H9 (cell line): ENCODE measurements at regions not wholly inside any gene's neighbourhood (a gene's known extent, or its start where the extent isn't known, plus 50 kb on each side); places are given as distances from the start of the nearest gene placed in this dataset.

Experiments
- DNase-seq: peaks from one replicate; pipeline ENCODE4 v3.0.0-alpha.2; 2017
- H2AFZ ChIP-seq: one replicate; pipeline ENCODE4 v1.6.1; 2013; ENCODE audit warnings: mild to moderate bottlenecking, low read length, control low read depth, moderate library complexity
- H2AK5ac ChIP-seq: 2 replicates; pipeline ENCODE4 v1.6.1; 2013; ENCODE audit warnings: low read length, control low read depth, mixed read lengths; ENCODE audit not compliant: insufficient read length
- H2BK120ac ChIP-seq: one replicate; pipeline ENCODE4 v1.6.1; 2013; ENCODE audit warnings: low read depth, mild to moderate bottlenecking, low read length, control low read depth, inconsistent platforms; ENCODE audit not compliant: poor library complexity, severe bottlenecking
- H2BK12ac ChIP-seq: 2 replicates; pipeline ENCODE4 v1.6.1; 2013; ENCODE audit warnings: low read length, control low read depth, mixed read lengths, low read depth; ENCODE audit not compliant: insufficient read length
- H2BK15ac ChIP-seq: 2 replicates; pipeline ENCODE4 v1.6.1; 2013; ENCODE audit warnings: low read depth, low read length, control low read depth
- H2BK20ac ChIP-seq: one replicate; pipeline ENCODE4 v1.6.1; 2013; ENCODE audit warnings: low read depth, mild to moderate bottlenecking, low read length, control low read depth, inconsistent platforms; ENCODE audit not compliant: poor library complexity, severe bottlenecking
- H2BK5ac ChIP-seq: 2 replicates; pipeline ENCODE4 v1.6.1; 2013; ENCODE audit warnings: low read length, control low read depth, mixed read lengths; ENCODE audit not compliant: insufficient read length
- H3K14ac ChIP-seq: 2 replicates; pipeline ENCODE4 v1.6.1; 2013; ENCODE audit warnings: low read length, control low read depth; ENCODE audit not compliant: insufficient read depth
- H3K18ac ChIP-seq: 2 replicates; pipeline ENCODE4 v1.6.1; 2013; ENCODE audit warnings: low read depth, mild to moderate bottlenecking, mixed read lengths, low read length, control low read depth; ENCODE audit not compliant: insufficient read length
- H3K23ac ChIP-seq: 2 replicates; pipeline ENCODE4 v1.6.1; 2013; ENCODE audit warnings: low read length, control low read depth, mixed read lengths, low read depth; ENCODE audit not compliant: insufficient read length
- H3K23me2 ChIP-seq: 2 replicates; pipeline ENCODE4 v1.6.1; 2013; ENCODE audit warnings: low read depth, mild to moderate bottlenecking, mixed read lengths, low read length, control low read depth; ENCODE audit not compliant: insufficient read length, poor library complexity, severe bottlenecking
- H3K27ac ChIP-seq: 2 replicates; pipeline ENCODE4 v1.5.1; 2013; ENCODE audit warnings: low read length, control low read depth, mixed read lengths, low read depth; ENCODE audit not compliant: insufficient read length
- H3K27me3 ChIP-seq: 2 replicates; pipeline ENCODE4 v1.6.1; 2013; ENCODE audit warnings: low read length, control low read depth, inconsistent platforms; ENCODE audit not compliant: insufficient read depth
- H3K4ac ChIP-seq: 2 replicates; pipeline ENCODE4 v1.6.1; 2013; ENCODE audit warnings: low read depth, mild to moderate bottlenecking, control low read depth, inconsistent platforms, low read length, moderate library complexity
- H3K4me1 ChIP-seq: 2 replicates; pipeline ENCODE4 v1.6.1; 2013; ENCODE audit warnings: low read length, control low read depth, inconsistent platforms; ENCODE audit not compliant: insufficient read depth
- H3K4me2 ChIP-seq: 2 replicates; pipeline ENCODE4 v1.6.1; 2013; ENCODE audit warnings: low read length, control low read depth, mixed read lengths; ENCODE audit not compliant: insufficient read length, insufficient read depth
- H3K56ac ChIP-seq: 2 replicates; pipeline ENCODE4 v1.6.1; 2013; ENCODE audit warnings: low read depth, mild to moderate bottlenecking, mixed read lengths, low read length, control low read depth; ENCODE audit not compliant: insufficient read length
- H3K79me1 ChIP-seq: 2 replicates; pipeline ENCODE4 v1.6.1; 2013; ENCODE audit warnings: low read depth, mild to moderate bottlenecking, moderate library complexity, low read length, control low read depth, inconsistent platforms; ENCODE audit not compliant: insufficient read depth, poor library complexity, severe bottlenecking
- H3K79me2 ChIP-seq: 2 replicates; pipeline ENCODE4 v1.6.1; 2013; ENCODE audit warnings: low read length, control low read depth, inconsistent platforms; ENCODE audit not compliant: insufficient read depth
- H3K9ac ChIP-seq: 2 replicates; pipeline ENCODE4 v1.6.1; 2013; ENCODE audit warnings: low read length, control low read depth, mixed read lengths; ENCODE audit not compliant: insufficient read length; ENCODE audit errors: extremely low read depth
- H3K9me3 ChIP-seq: one replicate; pipeline ENCODE4 v1.6.1; 2013; ENCODE audit warnings: low read depth, low read length, inconsistent platforms; ENCODE audit not compliant: control insufficient read depth
- H3T11ph ChIP-seq: one replicate; pipeline ENCODE4 v1.6.1; 2013; ENCODE audit warnings: mild to moderate bottlenecking, low read length, control low read depth, inconsistent platforms
- H4K20me1 ChIP-seq: one replicate; pipeline ENCODE4 v1.6.1; 2013; ENCODE audit not compliant: control insufficient read depth, insufficient read length, insufficient read depth
- H4K5ac ChIP-seq: 2 replicates; pipeline ENCODE4 v1.6.1; 2013; ENCODE audit warnings: low read depth, mild to moderate bottlenecking, mixed read lengths, low read length, control low read depth; ENCODE audit not compliant: insufficient read length
- H4K8ac ChIP-seq: replicated peaks from 2 replicates; pipeline ENCODE4 v1.6.1; 2013; ENCODE audit warnings: low read length, control low read depth, mixed read lengths, low read depth; ENCODE audit not compliant: insufficient read length
- H4K91ac ChIP-seq: 2 replicates; pipeline ENCODE4 v1.6.1; 2013; ENCODE audit warnings: low read depth, mild to moderate bottlenecking, moderate library complexity, mixed read lengths, low read length, control low read depth; ENCODE audit not compliant: insufficient read length
- H3K27ac Mint-ChIP-seq, 3 experiments: 2 replicates in 2 of 3; 3 replicates in 1 of 3; pipeline ENCODE4 v1.8.0; 2020 to 2021; ENCODE audit warnings: mixed read lengths in 3 of 3, mild to moderate bottlenecking in 1 of 3, moderate library complexity in 1 of 3
- H3K27me3 Mint-ChIP-seq: 2 replicates; pipeline ENCODE4 v1.8.0; 2021; ENCODE audit warnings: low read depth, mild to moderate bottlenecking, moderate library complexity, mixed read lengths
- H3K36me3 Mint-ChIP-seq, 3 experiments: 2 replicates in 2 of 3; 3 replicates in 1 of 3; pipeline ENCODE4 v1.8.0; 2020 to 2021; ENCODE audit warnings: low read depth in 3 of 3, mixed read lengths in 3 of 3; ENCODE audit not compliant: insufficient read depth in 1 of 3
- H3K4me1 Mint-ChIP-seq, 2 experiments: 2 replicates each; pipeline ENCODE4 v1.8.0; 2020; ENCODE audit warnings: mixed read lengths in 2 of 2
- H3K4me3 Mint-ChIP-seq, 2 experiments: 2 replicates in 1 of 2; 3 replicates in 1 of 2; pipeline ENCODE4 v1.8.0; 2020 to 2021; ENCODE audit warnings: mild to moderate bottlenecking in 2 of 2, mixed read lengths in 2 of 2, moderate library complexity in 1 of 2
- H3K9me3 Mint-ChIP-seq, 2 experiments: 2 replicates in 1 of 2; 3 replicates in 1 of 2; pipeline ENCODE4 v1.8.0; 2020; ENCODE audit warnings: mild to moderate bottlenecking in 2 of 2, mixed read lengths in 2 of 2, moderate library complexity in 1 of 2
- WGBS: extraction: QIAGEN DNeasy Blood & Tissue Kit; methylation state at CpG from one replicate; pipeline ENCODE4 v1.1.7; 2013; ENCODE audit warnings: missing lambda C conversion rate, low lambda C conversion rate, mixed read lengths; ENCODE audit not compliant: insufficient read length; ENCODE audit errors: extremely low coverage; 5-methylcytosine and 5-hydroxymethylcytosine counted together
- TF ChIP-seq, protein P1 (sequence below): fragments of 200-600 bp; sonication (generic); conservative IDR thresholded peaks from 3 replicates; pipeline ENCODE4 v1.8.0; 2021; ENCODE audit warnings: antibody characterized with exemption, mild to moderate bottlenecking

DNA sequence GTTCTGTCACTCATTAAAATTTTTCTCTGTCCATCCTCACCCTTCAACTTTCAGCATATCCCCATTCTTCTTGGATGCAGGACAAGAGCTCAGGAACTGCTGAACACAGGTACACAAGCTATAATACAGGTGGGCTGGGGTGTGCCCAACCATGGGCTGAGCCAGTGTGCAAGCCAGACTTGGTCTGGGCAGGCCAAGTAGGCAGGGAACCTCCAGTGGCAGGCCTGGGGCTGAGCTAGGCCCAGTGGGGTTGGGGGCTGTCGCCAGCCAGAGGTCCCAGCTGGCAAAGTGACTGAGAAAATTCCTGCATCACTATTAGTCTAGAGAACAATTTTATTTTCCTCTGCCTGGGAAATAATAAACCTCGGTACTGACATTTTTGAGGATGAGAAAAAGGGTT is 202.9 kb downstream of the LRRC3B start:
- H4K91ac ChIP-seq, result no peak overlapping the region
- Mint-ChIP-seq H3K4me3 (no peak overlapping the region), H3K4me1 (no peaks in the 10 kb centered on the region; a peak in 1 of 4 replicates), H3K27me3 (no peaks in the 10 kb centered on the region), H3K9me3 (peaks cover 25 to 33% of the 10 kb centered on the region in 2 experiments), H3K36me3 (peaks cover 14 to 28% (median 17%) of the 10 kb centered on the region in 3 experiments), H3K27ac (no peak overlapping the region)
- no peaks in the 10 kb centered on the region for H3K79me2 ChIP-seq
- H3K9me3 ChIP-seq, result peaks cover 25% of the 10 kb centered on the region
- H3K14ac ChIP-seq, result no peak overlapping the region
- H2BK120ac ChIP-seq, result no peak overlapping the region
- WGBS, result no CpG with 5 or more reads among the region's 2 CpGs
- H4K5ac ChIP-seq, result no peak overlapping the region
- no peaks in the 10 kb centered on the region for H3K79me1 ChIP-seq
- no peak overlapping the region for H3K27ac ChIP-seq
- no peak overlapping the region for H3T11ph ChIP-seq
- no peak overlapping the region for H2AFZ ChIP-seq
- H3K23ac ChIP-seq, result no peak overlapping the region
- no peak overlapping the region for H2BK15ac ChIP-seq
- H3K4me2 ChIP-seq, result no peak overlapping the region
- no peaks in the 10 kb centered on the region for H4K20me1 ChIP-seq
- H3K4me1 ChIP-seq, result no peaks in the 10 kb centered on the region
- H3K4ac ChIP-seq, result no peak overlapping the region
- H3K27me3 ChIP-seq, result no peaks in the 10 kb centered on the region
- no peak overlapping the region for H2BK5ac ChIP-seq
- no peak overlapping the region for H3K18ac ChIP-seq
- DNase-seq, result no peak
- no peaks in the 10 kb centered on the region for H3K23me2 ChIP-seq
- no peak overlapping the region for H2BK12ac ChIP-seq
- no peak overlapping the region for H2BK20ac ChIP-seq
- no peak overlapping the region for H3K9ac ChIP-seq
- TF ChIP-seq, protein P1, sequence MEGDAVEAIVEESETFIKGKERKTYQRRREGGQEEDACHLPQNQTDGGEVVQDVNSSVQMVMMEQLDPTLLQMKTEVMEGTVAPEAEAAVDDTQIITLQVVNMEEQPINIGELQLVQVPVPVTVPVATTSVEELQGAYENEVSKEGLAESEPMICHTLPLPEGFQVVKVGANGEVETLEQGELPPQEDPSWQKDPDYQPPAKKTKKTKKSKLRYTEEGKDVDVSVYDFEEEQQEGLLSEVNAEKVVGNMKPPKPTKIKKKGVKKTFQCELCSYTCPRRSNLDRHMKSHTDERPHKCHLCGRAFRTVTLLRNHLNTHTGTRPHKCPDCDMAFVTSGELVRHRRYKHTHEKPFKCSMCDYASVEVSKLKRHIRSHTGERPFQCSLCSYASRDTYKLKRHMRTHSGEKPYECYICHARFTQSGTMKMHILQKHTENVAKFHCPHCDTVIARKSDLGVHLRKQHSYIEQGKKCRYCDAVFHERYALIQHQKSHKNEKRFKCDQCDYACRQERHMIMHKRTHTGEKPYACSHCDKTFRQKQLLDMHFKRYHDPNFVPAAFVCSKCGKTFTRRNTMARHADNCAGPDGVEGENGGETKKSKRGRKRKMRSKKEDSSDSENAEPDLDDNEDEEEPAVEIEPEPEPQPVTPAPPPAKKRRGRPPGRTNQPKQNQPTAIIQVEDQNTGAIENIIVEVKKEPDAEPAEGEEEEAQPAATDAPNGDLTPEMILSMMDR, result no peak
- H3K56ac ChIP-seq, result no peak overlapping the region
- H2AK5ac ChIP-seq, result no peak overlapping the region
- no peak overlapping the region for H4K8ac ChIP-seq
